ENCODE measurements at regions not wholly inside any gene's neighbourhood (a gene's known extent, or its start where the extent isn't known, plus 50 kb on each side); places are given as distances from the start of the nearest gene placed in this dataset.
A peak's percentile ranks its signal among the peaks of the same experiment; 100 is the strongest.

DNA sequence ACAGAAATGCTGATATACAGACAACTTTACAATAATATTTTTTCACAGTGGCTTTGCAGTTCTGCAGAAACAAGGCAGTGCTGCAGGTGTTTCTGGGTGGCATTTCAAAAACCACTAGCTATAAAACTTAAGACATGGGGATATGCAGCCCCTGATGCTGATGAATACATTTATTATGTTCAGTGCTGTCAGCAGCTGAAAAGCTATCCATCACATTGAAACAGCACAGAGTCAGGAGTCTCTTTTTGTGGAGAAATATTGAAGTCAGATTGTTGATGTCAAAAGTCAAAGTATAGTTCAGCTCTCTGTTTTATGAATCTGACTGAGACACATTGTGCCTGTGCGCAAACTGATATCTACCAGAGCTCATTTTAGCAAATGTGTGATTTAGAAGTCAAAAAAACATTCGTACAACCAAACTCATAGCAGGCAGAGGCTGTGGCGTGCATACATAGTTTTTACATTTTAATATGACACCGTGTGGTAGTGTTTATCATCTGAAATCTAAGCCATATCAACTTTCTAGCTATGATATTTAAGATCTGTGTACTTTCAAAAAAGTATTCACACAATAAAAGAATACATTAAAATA, 467.6 kb downstream of the PRKD1 start:
- no peak for DNase-seq (ENCODE audit: low read depth)

DNA sequence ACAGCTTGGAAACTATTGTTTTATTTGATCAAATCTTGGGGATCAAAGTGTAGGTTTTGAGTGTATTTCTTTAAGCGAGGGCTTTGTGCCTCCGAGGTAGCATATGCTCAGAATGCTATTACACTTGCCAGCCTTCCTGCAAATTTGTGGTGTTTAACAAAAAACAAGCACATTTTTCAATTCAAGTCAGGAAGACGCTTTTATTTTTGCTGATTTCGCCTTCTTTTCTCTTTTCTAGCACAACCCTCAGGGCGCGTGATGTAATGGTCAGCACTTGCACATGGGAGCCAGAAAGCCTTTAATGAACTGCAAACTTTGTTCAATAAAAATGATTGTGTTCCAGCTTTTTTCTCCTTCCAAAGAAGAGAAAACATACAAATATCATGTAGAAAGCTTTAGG, 466.5 kb downstream of the PRKD1 start:
- no peak for DNase-seq (ENCODE audit: low read depth)

DNA sequence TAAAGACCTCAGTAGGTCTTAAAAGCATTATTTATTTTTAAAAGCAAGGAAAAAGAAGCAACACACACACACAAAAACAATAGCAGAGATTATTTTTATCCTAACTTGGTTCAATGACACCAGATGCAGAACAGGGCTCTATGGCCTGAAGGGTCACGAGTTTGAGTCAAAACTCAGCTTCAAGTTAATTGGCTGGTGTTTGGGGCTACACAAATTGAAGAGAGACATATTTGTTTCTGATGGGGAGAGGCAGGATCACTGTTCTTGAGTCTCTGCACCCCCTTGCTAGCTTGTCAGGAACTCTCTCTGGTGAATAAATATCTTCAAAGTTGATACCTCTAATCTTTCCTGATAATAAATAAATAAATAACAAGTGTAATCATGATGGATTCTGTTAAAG, 466.1 kb downstream of the PRKD1 start:
- no peak for DNase-seq (ENCODE audit: low read depth)

DNA sequence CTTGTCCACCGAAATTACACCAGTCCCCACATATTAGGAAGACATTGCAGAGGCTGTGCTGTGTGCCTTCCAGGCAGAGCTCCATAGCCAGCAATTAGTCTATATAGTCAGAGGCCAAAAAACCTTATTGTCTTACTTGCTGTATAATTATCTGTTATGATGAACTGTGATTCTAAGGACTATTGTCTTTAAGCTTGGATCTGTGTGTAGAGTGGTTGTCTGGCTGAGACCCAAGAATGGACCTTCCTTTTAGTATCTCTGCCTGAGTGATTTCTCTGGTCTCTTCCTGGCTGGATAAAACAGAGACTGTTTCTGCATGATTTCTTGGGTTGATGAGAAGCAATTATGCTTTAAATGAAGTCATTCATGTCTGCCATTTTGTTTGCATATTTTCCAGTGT, 465.3 kb downstream of the PRKD1 start:
- peak; percentile 33 for DNase-seq (ENCODE audit: low read depth)

DNA sequence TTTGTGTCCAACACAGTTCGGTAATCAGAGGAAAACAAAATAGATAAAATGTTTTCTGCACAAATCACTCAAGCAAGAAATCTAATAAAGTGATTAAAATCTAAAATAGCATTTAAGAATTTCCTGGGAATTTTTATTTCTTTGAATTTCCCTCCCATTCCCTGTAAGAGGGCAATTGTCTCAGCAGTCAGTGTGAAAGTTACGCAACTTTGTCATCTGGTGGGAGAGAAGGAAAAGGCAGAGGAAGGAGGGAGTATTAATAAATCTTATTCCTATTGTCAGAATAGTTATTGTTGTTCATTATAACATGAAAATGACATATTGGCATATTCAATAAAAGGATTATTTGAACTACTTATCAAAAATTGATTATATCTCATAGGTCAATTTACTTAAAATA, 464.9 kb downstream of the PRKD1 start:
- DNase-seq (ENCODE audit: low read depth) = no peak

DNA sequence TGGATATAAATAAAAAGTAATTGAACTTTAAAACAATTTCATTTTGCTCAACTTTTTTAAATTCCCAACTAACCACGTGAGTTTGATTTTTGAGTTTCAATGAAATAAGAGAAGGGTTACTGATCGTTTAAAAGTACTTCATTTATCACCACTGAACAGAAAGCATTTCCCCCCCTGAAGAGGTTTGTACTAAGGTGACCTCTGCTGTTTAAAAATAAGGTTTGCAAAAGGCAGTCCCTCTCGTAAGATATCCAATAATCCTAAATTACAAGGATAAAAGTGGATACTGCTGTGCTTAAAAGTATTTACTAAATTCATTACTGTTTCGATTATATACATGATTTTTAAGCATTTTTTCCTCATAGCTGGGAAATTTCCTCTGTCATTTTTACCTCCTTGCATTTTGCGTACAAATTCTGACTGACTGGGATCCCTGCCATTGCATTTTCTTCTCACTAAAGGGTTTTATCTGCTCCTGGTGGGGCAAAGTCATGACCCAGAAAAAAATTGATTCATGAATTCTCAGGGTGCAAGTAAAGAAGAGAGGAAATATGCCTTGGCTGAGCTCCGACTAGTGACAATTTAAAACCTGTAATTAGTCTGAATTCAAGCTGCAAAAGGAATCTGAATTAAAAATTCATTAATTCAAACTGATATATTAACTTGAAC, 463.8 kb downstream of the PRKD1 start:
- DNase-seq (ENCODE audit: low read depth) = no peak

DNA sequence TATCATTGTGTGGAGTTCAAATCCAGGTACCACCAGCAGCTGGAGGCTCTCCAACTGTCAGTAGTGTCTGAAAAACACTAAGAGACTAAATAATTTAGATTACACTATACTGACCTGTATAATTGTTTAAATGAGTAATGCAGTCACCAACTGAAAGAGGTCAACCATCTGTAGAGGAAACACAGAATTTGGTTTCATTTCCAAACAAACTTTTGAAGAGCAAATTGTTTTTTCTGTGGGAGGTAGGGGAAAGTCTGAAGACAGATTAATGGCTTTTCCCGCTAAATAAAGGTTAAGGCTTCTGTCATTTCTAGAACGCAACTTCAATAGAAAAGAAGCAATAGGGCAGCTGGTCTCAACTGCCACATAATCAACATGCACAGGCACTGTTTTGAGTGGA, 462.6 kb downstream of the PRKD1 start:
- DNase-seq (ENCODE audit: low read depth) = no peak

DNA sequence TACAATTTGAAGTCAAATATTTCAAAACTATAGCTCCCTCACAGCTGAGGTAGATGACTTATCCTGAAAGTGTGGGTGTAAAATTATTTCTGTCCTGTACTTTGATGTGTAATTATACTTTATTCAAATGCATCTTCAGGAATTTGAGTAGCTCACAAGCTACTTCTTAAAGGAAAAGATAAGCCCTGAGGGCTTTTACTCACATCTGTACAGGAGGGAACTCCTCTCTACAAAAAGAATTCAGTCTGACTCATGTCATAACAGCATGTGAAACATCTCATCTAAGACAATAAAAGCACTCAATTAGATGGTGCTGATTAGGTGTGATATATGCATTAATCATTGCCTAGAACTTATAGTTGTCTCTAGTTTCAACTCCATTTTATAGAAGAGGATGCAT, 452.0 kb downstream of the PRKD1 start:
- DNase-seq (ENCODE audit: low read depth) = no peak

DNA sequence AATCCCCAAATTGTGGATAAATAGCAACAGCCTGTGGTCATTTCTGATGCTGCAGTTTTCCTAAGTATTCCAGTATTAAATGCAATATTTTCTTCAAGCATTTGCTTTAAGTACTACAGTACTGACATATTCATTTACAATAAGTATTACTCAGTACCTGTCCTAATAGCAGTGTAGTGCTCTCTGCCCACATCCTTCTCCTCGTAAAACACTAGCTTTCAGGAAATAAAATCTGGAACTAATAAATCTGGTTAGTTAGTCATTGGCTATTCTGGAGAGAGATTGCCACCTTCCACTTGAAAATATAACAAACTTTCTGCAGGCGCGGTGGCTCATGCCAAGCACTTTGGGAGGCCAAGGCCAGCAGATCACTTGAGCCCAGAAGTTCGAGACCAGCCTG, 441.5 kb downstream of the PRKD1 start:
- no peak for DNase-seq (ENCODE audit: low read depth)

DNA sequence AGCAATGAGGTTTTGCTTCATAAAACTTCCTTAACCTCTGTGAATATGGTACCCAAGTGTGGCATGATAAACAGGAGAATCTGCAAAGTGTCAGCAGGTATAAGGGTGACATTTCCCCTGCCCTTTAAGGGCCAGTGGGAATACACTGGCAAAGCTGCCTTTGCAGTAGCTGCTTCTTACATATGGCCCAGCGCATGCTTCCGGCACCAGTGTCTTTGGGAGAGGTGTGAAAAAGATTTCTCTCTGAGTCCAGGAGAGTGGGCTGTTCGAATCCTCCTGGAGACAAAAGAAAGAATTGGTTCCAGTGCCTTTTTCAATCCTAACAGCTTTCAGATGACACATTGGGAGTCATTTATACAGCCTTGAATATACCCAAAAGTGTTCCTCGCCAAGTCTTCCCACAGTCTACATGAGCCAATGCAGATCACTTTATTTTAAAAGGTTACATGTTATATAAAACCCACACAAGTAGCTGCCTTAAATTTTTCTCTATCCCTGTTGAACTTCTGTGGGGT, 437.7 kb downstream of the PRKD1 start:
- no peak for DNase-seq (ENCODE audit: low read depth)

DNA sequence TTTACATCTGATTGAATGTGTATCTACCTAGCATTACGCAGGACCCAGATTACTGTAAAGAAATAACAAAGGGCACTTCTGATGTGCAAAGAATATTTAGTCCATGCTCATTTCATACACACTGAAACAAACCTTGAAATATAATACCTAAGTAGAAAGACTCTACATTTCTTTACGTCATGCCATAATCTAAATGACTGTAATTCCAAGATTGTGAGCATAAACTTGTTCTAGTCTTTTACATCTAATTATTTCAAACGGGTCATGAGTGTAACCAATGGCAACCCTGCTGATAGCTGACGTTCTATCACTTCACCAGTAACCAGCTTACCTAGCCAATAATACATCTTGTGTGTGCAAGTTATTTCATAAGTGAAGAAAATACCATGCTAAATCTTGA, 433.8 kb downstream of the PRKD1 start:
- no peak for DNase-seq (ENCODE audit: low read depth)

DNA sequence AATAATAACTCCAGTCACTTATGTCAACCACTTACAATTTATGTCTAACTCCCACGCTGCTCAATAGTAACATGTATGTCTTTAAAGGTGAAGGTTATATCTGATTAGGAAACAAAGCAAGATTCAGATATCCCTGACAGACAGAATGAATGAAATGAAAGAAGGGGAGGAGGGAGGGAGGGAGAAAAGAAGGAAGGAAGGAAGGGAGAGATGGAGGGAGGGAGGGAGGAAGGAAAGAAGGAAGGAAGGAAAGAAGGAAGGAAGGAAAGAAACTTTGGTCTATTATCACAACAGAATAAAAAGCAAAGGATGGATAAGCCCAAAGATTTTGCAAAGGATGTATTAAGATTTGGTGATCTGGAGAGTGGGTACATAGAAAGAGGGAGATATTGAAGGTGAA, 433.3 kb downstream of the PRKD1 start:
- DNase-seq (ENCODE audit: low read depth) = no peak

DNA sequence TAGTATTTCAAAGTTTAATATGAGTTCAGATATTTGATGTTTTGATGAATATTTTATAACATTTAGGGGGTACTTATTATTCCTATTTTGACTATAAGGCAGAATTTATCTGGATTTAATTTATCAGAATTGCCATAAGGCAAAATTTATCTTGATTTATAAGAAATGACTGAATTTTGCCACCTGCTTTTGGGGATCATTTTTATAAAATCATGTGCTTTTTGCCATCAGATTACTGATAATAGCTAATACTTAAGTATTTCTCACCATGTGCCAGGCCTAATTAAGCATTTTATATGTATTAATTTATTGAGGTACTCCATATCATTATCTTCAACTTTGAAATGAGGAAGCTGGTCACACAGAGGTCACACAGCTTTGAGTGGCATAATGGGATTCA, 423.7 kb downstream of the PRKD1 start:
- no peak for DNase-seq (ENCODE audit: low read depth)

DNA sequence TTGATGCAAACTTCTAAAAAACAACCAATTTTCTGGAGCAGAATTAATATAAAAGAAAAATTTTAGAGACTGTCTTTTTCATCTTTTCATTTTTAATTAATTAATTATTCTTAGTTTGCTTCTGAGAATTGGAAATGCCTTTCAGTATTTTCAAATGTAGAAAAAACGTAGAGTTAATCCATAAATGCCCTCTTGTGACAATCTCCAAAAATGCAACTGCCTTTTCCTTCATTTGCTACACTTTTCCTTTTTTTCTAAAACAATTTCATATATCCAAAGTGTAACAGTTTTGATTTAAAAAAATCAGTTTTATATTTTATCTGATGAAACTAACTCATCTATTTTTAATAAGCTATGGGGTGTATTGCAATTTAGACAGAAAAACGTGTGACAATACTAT, 409.3 kb downstream of the PRKD1 start:
- DNase-seq (ENCODE audit: low read depth) = no peak

DNA sequence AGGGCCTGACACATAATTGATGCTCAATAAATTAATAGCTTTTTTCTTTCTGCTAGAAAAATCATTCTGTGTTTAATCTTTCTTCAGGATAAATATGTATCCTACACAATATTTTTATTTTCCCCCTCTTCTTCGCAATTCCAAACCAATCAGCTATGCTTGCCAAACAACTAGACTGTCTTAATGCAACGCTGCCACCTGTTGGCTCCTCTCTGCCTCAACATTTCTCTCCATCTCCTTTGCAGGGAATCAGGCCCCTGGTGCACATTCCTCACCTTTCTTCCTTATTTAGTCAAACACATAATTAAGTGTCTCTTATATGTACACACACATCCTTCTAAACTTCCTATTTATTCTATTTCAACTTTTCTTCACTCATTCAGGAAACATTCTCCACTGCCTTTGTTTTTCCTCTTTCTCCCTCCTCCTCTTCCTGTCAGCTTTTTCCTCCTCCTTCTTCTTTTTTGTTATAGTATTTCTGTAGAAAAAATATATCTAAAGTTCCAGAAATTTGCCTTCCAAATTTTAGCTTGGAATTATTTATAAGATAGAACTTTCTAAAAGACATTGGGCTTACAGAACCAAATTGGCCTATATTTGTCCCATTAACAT, 406.0 kb downstream of the PRKD1 start:
- no peak for DNase-seq (ENCODE audit: low read depth)
